Right hindlimb (tissue), 1 donor: ENCODE measurements at regions not wholly inside any gene's neighbourhood (a gene's known extent, or its start where the extent isn't known, plus 50 kb on each side); places are given as distances from the start of the nearest gene placed in this dataset.
"Not testable (repeated sequence)": the region's sequence is repeated elsewhere in the genome, so short reads cannot be mapped to it uniquely, and the experiment has no call there.

Experiments
- DNase-seq: peaks from one replicate; pipeline ENCODE4 v3.0.0-alpha.2; 2018

DNA sequence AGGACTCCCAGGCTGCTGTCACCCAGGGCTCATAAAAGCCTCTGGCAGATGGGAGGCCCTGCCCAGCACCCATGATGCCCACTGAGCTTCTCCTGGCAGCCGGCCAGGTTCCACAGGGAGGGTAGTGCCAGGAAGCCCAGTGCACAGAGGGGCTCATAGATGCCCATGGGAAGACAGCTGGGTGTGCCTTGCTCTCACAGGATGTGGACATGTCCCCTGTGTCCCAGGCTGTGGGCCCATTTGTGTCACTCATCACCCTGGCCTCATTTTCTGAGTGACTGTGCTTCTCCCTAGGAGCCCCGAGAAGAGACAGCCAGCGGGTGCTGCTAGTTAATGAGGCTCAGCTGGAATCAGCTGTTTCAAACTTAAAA, 86.5 kb upstream of the SFSWAP start:
- DNase-seq: peak; percentile 42

DNA sequence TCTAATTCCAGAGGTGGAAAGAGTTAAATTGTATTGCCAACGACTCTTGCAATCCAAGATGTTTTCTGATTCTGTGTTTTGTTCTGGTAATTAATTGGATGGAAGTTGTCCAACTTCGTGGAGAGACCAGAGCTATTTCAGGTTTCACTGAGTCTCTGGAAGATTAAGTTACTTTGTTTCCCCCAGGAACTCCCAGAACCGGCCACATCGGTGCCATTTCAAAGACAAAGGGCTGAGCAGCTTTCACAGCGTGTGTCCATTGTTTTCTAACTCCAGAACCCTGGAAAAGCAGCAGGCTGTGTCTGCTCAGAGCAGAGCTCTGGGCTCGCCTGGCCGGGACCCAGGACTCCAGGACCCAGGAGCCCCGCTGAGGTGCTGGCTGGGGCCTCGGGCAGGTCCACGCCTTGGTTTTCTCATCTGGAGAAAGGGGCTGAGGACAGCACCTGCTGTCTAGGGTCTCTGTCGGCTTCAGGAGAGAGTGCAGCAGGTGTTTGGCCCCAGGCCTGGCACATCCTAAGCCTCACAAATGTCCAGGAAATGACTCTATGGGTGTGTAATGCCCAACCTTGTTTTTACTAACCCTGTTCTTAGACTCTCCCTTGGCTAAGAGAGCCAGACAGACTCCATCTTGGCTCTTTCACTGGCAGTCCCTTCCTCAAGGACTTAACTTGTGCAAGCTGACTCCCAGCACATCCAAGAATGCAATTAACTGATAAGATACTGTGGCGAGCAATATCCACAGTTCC, 86.0 kb upstream of the SFSWAP start:
- DNase-seq: peak; percentile 52

DNA sequence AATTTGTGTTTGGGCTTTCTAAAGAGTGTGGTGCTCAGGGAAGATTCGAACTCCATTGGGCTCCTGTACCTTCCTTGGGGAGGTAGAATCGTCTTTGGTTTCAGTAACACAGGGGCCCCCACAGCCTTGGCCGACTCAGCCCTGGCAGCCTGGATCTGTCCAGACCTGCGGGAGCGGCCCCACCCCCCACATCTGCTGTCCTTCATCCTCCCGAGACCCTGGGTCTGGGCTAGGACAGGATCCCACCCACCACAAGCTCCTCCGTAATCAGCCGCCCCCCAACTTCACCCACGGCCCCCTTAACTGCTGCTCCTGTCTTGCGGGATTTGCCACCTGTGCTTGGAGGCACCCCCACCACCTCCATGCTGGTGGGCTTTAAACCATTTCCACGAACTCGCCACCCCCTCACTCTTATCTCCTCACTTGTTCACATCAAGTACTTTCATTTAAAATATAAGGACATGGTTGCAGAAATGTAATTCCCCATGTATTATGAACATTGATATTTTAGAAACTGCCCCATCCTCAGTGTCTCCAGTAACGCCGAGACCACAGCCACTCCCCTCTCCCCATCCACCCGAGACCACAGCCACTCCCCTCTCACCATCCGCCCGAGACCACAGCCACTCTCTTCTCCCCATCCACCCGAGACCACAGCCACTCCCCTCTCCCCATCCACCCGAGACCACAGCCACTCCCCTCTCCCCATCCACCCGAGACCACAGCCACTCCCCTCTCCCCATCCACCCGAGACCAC, 84.7 kb upstream of the SFSWAP start:
- DNase-seq: not testable (repeated sequence)

DNA sequence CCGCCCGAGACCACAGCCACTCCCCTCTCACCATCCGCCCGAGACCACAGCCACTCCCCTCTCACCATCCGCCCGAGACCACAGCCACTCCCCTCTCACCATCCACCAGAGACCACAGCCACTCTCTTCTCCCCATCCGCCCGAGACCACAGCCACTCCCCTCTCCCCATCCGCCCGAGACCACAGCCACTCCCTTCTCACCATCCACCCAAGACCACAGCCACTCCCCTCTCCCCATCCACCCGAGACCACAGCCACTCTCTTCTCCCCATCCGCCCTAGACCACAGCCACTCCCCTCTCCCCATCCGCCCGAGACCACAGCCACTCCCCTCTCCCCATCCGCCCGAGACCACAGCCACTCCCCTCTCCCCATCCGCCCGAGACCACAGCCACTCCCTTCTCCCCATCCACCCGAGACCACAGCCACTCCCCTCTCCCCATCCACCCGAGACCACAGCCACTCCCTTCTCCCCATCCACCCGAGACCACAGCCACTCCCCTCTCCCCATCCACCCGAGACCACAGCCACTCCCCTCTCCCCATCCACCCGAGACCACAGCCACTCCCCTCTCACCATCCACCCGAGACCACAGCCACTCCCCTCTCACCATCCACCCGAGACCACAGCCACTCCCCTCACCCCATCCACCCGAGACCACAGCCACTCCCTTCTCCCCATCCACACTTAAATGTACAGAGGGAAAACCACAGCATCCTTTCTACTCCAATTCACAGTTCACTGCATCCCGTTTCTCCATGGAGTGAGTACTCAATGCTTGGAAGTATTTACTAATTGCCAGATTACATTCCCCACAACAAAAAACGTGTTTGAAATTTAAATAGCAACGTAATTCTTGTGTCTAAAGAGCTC, 83.5 kb upstream of the SFSWAP start:
- not testable (repeated sequence) for DNase-seq

DNA sequence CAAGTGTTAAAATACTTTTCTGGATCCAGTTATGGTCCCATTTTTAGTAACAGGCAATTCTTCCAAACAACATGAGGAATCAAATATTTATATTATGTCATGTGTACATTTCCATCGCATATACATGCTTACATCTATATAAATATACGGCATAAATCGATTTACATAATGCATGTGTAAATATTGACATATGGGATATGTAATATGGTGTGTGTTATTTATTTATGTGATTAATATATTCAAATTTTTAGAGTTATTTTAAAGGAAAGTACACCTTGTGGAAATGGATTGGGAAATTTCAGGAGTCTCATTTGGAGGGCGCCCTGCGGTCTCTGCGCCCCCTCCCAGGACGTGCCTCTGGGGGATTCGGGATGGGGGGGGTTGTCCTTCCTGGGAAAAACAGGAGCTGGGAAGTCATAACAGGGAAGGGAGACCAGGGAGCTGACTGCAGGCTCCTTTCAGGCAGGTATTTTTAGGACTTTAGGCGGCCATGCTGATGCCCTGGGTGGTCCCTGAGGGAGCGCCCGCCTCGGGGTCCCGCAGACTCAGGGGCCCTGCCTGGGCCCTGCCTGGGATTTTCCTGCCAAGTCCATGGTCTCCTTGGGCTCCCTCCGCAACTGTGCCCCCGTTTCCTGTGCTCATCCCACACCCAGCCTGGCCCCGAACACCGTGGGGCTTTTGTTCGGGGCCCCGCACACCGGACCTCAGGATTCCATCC, 82.7 kb upstream of the SFSWAP start:
- DNase-seq: no peak

DNA sequence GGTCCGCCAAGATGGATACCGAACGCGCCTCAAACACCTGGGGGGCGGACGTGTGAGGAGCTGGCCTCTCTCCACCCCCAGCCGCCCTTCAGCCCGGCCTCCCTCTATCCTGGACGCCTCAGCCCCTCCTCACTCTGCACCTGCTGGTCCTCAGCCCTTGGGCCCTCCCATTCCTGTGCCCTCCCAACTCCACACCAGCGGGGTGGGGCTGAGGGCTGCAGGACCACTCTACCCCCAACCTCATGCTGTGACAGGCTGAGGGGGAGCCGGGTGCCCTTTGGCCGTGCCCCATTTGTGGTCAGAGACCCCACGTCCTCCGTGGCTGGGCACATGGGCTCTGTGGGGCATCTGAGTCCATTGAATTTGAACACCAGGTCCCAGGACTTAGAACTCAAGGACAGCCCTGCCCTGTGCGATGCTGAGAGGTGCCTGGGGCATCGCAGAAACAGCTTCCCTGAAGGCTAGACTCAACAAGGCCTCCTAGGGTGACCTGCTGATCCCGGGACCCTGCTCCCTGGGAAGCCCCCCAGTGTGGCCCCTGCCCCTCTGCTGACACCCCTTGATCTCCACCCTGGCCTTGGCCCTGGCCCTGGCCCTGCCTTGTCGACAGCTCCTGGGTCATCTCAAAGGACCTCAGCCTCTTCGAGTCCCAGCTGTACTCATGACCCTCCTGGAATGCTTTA, 82.0 kb upstream of the SFSWAP start:
- no peak for DNase-seq

DNA sequence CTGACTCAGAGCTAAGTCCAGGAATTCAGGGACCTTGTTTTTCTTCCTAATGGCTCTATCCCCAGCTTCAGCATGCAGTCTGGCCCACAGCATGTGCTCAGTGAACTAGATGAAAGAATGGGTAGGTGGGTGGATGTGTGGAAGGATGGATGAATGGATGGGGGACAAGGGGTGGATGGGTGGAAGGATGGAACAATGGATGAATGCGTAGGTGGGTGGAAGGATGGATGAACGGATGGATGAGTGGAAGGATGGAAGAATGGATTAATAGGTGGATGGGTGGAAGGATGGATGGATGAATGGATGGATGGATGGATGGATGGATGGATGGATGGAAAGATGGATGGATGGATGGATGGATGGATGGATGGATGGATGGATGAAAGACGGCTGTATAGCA, 79.7 kb upstream of the SFSWAP start:
- DNase-seq: no peak

DNA sequence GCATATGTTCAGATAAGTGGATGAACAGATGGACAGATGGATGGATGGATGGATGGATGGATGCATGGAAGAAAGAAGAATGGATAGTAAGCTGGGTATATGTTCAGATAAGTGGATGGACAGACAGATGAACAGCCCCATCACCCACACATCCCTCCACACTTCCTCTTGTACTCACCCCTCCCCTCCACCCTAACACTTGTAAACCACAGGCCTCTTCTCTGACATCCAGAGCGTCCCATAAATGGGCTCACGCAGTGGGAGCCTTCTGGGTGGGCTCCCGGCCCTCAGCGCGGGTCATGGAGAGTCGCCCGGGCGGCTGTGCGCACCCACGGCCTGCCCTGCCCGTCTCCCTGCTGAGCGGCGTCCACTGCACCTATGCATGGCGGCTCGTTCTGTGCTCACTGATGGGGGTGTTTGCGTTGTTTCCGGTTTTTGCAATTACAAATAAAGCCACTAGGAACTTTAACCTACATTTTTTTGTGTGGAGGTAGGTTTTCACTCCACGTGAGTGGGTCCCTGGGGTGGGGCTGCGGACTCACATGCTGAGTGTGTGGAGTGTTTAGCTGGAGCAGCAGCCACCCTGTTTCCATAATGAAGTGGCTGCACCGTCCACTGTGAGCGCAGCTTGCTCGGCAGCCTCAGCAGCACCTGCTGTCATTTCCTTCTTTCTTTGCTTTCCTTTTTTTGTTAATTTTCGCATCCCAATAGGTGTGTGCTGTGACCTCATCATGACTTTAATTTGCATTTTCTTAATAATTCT, 78.8 kb upstream of the SFSWAP start:
- not testable (repeated sequence) for DNase-seq

DNA sequence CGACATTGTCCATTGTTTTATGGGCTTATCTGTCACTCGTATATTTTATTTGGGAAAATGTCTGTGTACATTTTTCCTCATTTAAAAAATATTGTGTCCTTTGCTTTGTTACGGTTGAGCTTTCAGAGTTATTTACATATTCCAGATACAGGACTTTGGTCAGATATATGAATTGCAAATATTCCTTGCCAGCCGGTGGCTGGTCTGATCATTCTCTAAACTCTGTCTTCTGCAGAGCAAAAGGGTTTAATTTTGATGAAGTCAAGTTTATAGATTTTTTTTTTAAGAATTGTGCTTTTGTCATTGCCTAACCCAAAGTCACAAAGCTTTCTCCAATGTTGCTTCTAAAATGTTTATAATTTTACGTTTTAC, 78.3 kb upstream of the SFSWAP start:
- DNase-seq: not testable (repeated sequence)

DNA sequence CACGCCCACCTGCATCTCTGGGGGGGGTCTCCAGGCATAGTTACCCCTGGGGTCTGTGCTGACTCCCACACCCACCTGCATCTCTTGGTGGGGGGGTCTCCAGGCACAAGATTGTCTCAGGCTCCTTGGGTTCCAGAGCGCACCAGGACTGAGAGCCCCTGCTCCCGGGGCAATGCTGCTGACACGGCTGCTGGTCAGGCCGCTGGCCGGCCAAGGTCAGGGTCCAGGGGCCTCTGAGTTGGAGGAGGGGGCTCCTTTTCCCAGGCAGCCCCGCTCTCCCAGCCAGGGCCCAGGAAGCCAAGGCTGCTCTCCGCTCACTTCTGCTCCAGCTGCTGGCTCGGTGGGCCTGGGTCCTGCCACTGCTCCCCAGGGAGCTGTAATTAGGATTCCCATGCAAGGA, 77.3 kb upstream of the SFSWAP start:
- DNase-seq: not testable (repeated sequence)

DNA sequence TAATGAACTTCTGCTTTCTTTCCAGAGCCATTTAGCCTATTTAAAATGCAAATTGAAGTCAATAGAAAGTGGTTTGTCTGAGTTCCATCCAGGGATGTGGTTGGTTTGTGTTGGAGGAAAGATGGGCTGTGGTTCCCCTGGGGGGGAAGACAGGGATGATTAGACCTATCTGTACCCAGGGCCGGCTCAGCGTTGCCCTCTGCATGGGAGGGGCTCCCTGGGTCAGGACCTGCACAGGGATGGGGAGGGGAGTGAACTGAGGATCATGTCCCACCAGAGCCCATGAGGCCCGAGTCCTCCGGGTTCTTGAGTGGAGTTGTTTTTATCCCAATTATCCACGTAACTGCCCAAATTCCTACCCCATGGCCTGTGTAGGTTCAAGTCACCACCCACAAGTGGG, 76.9 kb upstream of the SFSWAP start:
- DNase-seq: no peak

DNA sequence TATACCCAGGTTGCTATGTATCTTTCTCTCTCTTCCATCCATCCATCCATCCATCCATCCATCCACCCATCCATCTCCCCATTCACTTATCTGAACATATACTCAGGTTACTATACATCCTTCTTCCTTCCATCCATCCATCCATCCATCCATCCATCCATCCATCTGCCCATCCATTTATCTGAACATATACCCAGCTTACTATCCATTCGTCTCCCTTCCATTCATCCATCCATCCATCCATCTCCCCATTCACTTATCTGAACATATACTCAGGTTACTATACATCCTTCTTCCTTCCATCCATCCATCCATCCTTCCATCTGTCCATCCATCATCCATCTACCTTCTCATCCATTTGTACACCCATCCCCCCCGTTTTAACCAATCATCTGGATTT, 75.9 kb upstream of the SFSWAP start:
- DNase-seq: not testable (repeated sequence)

DNA sequence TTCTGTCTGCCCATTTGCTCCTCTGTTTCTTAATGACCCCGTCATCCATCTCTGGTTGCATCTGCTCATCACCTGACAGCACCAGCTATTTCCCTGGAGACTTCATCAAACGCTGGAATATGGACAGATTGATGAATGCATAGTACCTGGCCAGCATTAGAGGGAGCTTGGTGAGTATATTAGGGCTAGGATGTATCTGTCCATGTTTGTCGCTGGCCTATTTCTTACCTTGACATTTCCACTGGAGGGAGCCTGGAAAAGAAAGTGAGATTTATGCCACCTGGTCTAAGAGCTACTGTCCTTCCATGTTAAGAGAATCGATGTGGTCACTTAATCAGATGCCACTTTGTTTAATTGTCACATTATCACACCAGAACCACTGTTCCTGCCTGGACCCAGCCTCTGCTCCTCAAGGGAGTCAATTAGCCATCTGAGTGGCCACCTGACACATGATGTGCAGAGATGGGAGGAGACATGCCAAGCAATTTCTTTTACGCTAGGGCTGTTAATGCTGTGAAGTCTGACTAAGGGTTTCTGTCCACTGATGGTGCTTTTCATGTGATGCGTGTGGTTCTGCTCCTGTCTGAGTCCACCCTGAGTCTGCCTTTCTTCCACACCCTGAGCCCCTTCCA, 75.3 kb upstream of the SFSWAP start:
- DNase-seq: no peak

DNA sequence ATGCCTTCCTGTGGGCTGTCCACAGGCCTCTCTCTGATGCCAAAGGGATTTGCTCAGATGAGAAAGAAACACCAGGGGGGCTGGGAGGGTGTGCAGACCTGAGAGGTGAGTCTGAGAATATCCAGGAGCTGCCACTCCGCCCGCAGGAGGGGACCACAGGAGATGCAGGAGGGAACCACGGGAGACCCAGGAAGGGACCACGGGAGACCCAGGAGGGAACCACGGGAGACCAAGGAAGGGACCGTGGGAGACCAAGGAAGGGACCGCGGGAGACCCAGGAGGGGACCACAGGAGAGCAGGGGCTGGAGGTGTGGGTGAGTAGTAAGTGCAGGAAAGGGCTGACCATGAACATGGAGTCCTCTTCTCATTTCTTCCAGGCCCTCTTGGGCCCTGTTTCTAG, 74.6 kb upstream of the SFSWAP start:
- no peak for DNase-seq

DNA sequence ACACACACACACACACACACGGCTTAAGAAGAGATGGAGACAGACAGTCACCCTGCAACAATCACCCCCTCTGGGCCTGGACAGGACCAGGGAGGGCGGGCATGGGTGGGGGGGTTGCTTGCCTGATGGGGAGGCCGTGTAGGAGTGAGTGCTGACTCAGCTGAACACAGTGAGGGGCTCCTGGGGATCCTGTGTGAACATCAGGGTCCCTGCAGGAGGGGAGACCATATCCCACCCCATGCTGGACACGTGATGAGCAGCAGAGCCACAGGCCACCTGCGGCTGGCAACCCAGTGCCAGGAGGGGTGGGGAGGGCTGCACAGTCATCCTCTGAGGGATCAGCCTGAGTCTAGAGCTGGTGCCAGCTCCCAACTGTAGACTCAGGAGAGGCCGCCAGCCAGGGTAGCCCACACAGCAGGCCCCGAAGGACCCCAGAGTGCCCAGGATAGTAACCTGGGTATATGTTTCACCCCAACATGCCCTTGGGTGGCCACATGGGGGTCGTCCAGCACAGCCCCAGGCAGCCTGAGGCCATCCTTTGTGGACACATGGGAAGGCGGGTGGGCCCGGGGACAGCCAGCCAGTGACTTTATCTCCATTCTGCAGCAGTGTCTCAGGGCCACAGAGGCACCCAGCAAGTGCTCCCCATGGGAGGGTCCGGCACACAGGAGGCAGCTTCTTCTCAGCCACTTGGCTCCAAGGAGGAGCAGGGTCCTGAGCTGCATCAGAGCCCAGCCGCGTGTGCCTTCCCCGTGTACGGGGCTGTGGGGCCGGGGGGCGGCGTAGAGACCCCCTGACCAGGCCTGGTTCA, 73.7 kb upstream of the SFSWAP start:
- no peak for DNase-seq

DNA sequence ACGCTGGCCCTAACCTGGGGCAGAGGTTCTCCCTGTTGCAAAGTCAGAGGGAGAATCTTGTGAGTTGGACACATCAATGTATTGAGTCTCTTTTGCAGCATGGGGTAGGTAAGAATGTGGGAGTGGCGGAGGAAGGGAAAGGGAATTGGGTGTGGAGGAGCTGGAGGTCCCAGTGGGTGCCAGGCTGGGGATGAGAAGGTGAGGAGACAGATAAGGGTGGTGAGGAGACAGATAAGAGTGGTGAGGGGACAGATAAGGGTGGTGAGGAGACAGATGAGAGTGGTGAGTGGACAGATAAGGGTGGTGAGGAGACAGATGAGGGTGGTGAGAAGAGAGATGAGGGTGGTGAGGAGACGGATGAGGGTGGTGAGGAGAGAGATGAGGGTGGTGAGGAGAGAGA, 72.9 kb upstream of the SFSWAP start:
- DNase-seq: no peak

DNA sequence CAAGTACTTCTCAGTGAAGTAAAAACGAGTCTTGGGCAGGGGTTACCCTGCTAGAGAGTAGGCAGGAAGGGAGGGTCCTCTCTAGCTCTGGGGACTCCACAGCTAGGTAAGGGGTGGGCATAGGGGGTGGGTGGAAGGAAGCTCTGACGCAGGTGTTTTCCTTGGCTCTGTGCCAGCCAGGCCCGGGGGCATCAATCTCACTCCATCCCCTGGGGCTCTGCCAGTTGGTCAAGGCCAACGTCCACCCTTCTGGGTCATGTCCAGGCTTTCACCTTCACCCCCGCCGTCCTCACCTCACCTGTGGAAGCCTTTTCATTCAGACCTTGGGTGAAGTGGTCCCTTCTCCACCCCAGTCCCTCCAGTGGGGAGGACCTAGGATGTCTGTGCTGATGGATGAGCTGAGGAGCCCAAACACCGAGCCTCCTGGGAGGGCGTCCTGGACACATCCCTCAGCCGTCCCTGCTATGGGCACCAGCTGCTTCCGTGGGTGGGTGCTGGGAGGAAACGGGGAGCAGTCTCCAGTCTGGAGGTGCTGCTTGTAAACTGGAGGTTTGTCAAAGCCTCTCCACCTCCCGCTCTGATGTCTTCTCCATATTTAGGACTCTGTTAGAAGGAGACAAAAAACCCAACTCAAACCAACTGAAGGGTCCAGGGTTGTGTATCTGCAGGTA, 71.5 kb upstream of the SFSWAP start:
- DNase-seq: no peak

DNA sequence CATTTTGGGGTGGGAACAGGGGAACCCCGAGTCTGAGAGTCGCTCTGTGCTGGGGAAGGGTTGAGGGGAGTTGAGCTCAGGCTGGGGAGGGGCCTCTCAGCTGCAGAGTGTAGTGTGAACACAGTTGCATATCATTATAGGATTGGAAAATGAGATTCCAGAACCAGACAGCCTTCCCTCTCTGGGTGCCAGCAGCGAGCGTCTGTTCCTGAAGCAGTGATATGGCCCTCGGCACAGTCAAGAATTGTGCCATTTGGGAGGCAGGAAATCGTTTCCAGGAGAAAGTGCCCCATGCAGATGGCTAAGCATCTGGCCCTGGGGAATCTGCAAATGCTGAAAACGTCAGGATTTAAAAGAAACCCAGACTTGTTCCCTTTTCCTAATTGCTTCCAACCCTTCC, 70.4 kb upstream of the SFSWAP start:
- DNase-seq: no peak

DNA sequence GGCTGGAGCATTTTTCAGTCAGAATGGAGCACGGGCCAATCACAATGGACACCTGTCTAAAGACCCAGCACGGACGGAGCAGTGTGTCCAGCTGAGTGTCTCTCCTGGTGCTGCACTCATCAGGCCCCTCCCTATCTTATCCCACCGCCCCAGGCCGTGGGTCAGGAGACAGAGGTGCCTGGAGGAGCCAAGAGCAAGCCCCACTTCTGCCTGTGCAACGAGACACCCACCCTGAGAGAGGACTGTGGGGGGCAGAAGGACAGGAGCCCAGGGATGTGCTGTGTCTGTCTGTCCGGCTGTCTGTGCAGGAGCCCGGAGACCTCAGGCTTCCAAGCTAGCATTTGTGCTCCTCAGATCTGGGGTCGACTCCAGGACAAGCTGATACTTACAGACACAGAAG, 69.6 kb upstream of the SFSWAP start:
- DNase-seq: no peak

DNA sequence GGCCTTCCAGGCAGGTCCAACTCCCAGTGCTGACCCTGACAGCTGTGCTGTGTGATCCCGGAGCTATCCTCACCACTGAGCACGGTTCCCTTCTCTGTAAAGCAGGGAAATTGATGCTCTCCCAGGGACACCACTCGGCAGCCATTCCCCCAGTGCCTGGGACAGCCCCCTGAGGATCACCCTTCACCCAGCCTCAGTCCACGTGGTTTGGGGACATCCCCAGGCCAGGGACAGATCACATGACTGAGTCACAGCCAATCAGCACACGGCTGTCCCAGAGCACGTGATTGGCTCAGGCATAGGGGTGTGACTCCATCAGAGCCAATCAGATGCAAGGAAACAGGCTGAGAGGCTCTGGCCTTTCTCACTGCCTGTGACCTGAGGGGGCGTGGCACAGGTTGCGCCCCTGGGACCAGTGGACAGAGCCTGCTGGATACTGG, 68.8 kb upstream of the SFSWAP start:
- DNase-seq: no peak
